Activated CD8-positive, alpha-beta memory T cell treated with anti-CD3 and anti-CD28 coated beads for 36 hours (primary cell): ENCODE measurements at regions not wholly inside any gene's neighbourhood (a gene's known extent, or its start where the extent isn't known, plus 50 kb on each side); places are given as distances from the start of the nearest gene placed in this dataset.
"Not testable (repeated sequence)": the region's sequence is repeated elsewhere in the genome, so short reads cannot be mapped to it uniquely, and the experiment has no call there.

Experiments
- CTCF ChIA-PET: fragments of 350-600 bp; sonication (Branson Sonifier 250); formaldehyde crosslinking; loops from one replicate; lab custom pipeline; 2021; ENCODE audit warnings: antibody characterized with exemption; lab: Charles Lee
- POLR2A ChIA-PET: fragments of 350-600 bp; sonication (Branson Sonifier 250); formaldehyde crosslinking; loops from one replicate; lab custom pipeline; 2021; ENCODE audit warnings: antibody characterized with exemption; lab: Charles Lee

DNA sequence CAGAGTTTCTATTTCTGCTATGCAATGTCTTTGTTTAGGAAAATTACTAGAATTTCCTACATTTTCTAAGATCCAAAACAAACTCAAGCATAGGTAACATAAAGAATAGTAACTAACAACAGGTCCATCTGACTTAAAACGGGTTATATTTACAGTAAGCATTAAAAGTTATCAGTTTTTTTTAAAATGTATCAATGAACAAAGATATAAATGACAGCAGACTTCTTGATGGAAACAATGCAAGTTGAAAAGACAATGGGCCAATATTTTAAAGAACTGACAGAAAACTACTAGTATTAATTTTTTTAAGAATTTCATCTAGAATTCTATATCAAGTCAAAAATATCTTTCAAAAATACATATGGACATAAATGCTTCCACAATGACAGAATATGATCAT is 367.1 kb upstream of the MGAT4C start:
- CTCF ChIA-PET = no interaction called here
- POLR2A ChIA-PET = no interaction called here

DNA sequence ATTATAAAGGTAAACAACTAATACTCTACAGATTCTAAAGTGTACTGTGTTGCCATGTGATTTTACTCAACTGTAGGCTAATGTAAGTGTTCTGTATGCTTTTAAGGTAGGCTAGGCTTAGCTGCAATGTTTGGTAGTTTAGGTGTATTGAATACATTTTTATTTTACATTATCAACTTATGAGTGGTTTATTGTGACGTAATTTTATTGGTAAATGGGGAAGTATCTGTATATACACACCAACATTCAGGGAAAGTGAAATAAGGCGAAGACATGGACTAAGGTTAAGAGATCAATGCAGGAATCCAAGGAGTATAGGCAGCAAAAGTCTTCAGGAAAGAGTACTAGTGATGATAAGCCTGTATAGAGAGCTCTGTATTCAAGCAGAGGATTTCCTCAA is 365.8 kb upstream of the MGAT4C start:
- ChIA-PET POLR2A (no interaction called here), CTCF (no interaction called here)

- POLR2A ChIA-PET = no interaction called here
- CTCF ChIA-PET = no interaction called here
These were observed 357.1 kb upstream of the MGAT4C start for GRCh38 chr12:86613311-86613710.

- ChIA-PET POLR2A (no interaction called here), CTCF (no interaction called here)
These were observed 352.4 kb upstream of the MGAT4C start for GRCh38 chr12:86608638-86609037.

DNA sequence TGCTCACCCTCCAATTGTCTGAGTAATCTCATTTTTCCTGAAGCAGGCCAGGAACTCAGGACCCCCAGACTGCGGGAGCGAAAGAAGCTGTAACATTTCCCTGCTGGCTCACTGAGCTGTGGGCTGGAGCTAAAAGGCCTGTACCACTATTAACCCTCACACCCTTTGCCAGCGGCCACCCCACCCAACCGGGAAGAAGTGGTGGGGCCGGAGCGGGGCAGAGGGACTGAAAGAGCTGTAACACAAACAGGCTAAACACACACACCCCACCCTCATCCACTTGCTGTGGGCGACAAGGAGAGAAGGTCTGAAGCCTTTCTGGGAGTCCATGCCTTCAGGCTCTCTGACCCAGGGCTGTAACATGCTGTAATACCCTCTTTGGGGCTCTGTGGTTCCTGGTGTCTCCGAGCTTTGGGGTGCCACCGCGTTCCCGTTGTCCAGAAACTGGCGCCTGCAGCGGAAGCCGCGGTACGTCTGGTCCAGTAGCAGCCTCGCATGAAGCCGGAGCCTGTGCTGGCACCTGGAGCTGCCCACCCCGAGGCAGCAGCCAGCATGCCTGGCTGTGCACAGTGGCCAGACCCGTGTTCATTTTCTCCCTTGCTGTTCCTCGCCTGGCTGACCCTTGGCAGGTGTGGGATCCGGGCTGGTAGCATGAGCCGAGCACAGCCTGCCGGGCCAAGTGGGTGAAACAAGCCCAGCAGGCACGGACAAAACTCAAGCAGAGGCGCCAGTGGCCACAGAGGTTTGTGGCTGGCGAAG is 345.5 kb upstream of the MGAT4C start:
- CTCF ChIA-PET = no interaction called here
- POLR2A ChIA-PET = no interaction called here

GRCh38 chr12:86600664-86601231 is 344.6 kb upstream of the MGAT4C start:
- CTCF ChIA-PET = no interaction called here
- POLR2A ChIA-PET = no interaction called here

GRCh38 chr12:86597431-86597830 is 341.2 kb upstream of the MGAT4C start:
- CTCF ChIA-PET = no interaction called here

GRCh38 chr12:86590296-86590695 is 334.1 kb upstream of the MGAT4C start:
- ChIA-PET POLR2A (no interaction called here), CTCF (no interaction called here)

More at GRCh38 chr12:86597431-86597830, 341.2 kb upstream of the MGAT4C start:
- POLR2A ChIA-PET = no interaction called here

GRCh38 chr12:86574143-86574542 is 318.0 kb upstream of the MGAT4C start:
- CTCF ChIA-PET = no interaction called here

GRCh38 chr12:86572455-86572854 is 316.3 kb upstream of the MGAT4C start:
- ChIA-PET POLR2A (no interaction called here), CTCF (no interaction called here)

More at GRCh38 chr12:86574143-86574542, 318.0 kb upstream of the MGAT4C start:
- POLR2A ChIA-PET = no interaction called here

DNA sequence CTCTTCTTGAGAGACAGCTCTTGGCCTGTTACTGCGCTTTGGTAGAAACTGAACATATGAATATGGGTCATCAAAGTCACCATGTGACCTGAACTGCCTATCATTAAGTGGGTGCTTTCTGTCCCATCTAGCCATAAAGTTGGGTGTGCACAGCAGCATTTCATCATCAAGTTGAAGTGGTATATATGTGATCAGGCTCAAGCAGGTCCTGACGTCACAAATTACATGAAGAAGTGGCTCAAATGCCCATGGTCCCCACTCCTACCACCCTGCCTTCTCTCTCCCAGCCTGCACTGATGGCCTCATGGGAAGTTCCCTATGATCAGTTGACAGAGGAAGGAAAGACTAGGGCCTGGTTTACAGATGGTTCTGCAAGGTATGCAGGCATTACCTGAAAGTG is 308.8 kb upstream of the MGAT4C start:
- CTCF ChIA-PET = no interaction called here
- POLR2A ChIA-PET = no interaction called here

- POLR2A ChIA-PET, CTCF ChIA-PET: not testable (repeated sequence)
These were observed 299.3 kb upstream of the MGAT4C start for GRCh38 chr12:86555491-86555890.

- POLR2A ChIA-PET = no interaction called here
These were observed 295.0 kb upstream of the MGAT4C start for GRCh38 chr12:86551146-86551571.

DNA sequence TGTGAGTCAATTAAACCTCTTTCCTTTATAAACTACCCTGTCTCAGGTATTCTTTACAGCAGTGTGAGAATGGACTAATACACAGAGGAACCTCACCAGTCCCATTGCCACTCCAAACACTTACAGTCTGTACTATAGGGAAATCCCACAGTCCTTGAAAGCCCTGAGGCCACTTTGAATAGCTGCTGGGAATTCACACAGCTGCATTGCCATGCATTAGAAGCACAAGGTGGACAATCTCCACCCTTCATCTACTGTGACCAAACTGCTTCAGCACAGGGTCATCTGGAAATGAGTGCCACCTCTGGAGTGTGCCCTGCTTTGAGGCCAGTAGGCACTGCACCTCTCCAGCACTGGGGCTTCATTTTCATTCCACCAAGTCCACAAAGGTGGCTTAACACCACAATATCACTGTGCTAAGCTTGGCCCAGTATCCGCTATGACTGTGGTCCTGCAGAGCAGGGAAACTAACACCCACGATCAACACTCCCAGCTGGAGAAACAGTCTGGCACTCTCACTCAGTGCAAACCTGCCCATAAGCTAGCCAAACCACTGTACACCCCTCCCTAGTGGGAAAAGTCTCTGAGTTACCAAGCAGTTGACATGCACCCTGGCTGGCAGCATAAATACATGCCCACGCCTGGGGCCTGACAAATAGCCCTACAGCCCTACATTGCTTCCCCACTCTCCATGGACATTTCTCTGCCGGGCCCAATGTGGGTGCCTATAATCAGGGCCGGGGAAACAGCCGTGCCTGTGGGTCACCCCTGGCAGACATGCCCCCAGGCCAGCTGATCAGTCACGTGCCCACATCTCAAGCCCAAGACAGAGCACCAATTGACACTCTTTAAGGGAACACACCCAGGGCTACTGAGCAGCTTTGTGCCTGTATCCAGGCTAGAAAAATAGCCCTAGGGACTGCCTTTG is 294.3 kb upstream of the MGAT4C start:
- POLR2A ChIA-PET = no interaction called here

More at GRCh38 chr12:86551146-86551571, 295.0 kb upstream of the MGAT4C start:
- CTCF ChIA-PET = no interaction called here

GRCh38 chr12:86543716-86544115 is 287.5 kb upstream of the MGAT4C start:
- ChIA-PET POLR2A (no interaction called here), CTCF (no interaction called here)

More for the DNA sequence above, 294.3 kb upstream of the MGAT4C start:
- CTCF ChIA-PET = no interaction called here

DNA sequence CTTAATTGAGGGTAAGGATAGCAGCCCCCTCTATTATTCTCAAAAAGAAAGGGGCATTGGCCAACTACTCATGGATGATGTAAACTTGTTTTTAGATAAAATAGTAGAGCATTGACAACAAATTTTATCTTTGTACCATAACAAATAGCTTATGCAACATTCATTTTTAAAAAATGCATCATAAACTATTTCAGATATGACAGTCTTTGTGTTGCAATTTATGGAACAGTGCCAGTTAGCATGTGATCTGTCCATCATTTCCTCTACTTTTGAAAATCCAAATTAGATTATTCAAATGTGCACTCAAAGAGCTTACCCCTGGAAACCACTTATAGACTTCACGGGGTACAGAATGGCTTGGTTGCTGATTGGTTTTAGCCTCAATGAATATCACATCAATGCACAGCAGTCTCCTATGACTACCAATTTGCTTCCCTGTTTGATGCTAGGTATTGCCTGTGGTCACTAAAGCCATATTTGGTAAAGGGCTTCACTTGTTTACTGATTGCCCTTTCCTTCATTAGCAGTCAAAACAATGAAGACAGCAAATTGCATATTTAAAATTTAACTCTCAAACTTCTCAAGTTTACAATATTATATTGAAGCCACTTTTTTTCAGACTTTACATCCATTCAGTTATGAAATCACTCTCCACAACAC is 274.9 kb upstream of the MGAT4C start:
- ChIA-PET POLR2A (no interaction called here), CTCF (no interaction called here)

DNA sequence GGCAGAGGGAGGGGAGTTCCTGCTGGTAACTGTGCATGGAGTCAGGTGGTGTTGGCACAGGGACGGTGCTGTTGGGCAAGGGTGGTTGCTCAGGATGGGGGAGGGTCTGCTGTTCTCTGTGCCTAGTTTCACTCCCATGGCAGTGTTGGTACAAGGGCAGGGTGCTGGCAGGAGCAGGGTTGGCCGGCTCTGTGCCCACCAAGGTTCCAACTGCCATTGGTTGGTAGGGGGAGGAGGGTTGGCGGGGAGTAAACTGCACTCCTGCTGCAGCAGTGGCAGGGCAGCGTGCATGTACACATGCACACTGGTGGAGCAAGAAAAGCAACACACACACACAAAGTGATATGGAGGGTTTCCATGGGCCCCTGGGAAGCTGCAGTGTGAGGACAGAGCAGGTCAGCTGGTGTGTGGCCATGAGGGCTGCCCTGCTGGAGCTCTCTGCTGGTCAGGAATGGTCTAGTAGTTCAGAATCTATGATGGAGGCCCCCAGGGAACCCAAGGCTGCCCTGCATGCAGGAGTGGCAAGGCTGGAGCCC is 269.9 kb upstream of the MGAT4C start:
- CTCF ChIA-PET = no interaction called here
- POLR2A ChIA-PET = no interaction called here

DNA sequence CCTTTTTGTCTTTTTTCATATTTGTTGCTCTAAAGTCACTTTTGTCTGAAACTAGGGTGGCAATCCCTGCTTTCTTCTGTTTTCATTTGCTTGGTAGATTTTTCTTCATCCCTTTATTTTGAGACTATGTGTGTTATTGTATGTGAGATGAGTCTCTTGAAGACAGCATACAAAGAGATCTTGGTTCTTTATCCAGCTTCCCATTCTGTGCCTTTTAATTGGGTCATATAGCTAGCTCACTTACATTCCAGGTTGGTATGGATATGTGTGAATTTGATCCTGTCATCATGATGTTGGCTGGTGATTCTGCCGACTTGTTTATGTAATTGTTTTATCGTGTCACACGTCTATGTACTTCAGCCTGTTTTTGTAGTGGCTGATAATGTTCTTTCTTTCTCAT is 267.7 kb upstream of the MGAT4C start:
- ChIA-PET CTCF (no interaction called here), POLR2A (no interaction called here)

DNA sequence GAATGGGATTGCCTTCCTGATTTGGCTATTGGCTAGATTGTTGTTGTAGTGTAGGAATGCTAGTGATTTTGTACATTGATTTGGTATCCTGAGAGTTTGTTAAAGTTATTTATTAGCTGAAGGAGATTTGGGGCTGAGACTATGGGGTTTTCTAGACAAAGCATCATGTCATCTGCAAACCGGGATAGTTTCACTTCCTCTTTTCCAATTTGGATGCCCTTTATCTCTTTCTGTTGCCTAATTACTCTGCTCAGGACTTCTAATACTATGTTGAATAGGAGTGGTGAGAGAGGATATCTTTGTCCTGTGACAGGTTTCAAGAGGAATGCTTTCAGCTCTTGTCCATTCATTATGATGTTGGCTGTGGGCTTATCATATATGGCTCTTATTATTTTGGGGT is 265.7 kb upstream of the MGAT4C start:
- ChIA-PET POLR2A (no interaction called here), CTCF (no interaction called here)

DNA sequence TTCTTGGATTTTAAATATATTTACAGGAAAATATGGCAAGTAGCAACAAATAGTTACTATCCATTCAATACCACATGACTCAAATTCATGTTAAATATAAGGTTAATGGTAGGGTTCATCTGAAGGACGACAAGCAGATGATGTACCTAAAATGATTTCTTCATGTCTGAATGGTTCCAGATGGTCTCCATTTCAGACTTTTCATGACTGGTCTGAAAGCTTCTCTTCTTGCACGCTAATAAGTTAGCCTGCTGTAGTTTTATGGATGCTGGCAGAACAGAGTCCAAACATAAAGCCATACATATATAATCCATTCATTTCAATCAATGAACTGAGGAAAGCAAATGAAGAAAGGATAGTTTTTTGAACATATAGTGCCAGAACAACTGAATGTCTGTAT is 257.0 kb upstream of the MGAT4C start:
- CTCF ChIA-PET = no interaction called here

More for the DNA sequence above, 257.0 kb upstream of the MGAT4C start:
- POLR2A ChIA-PET = no interaction called here
